Endothelial cell (in vitro differentiated cells): ENCODE measurements at regions not wholly inside any gene's neighbourhood (a gene's known extent, or its start where the extent isn't known, plus 50 kb on each side); places are given as distances from the start of the nearest gene placed in this dataset.

ENCODE experiments used
- DNase-seq: peaks from one replicate; pipeline ENCODE4 v3.0.0; 2021; ENCODE audit warnings: low spot score
- H3K27ac Mint-ChIP-seq: one replicate; pipeline ENCODE4 v1.8.0; 2021; ENCODE audit warnings: mixed read lengths, inconsistent platforms; ENCODE audit not compliant: unreplicated experiment
- H3K27me3 Mint-ChIP-seq: one replicate; pipeline ENCODE4 v1.8.0; 2021; ENCODE audit warnings: mild to moderate bottlenecking, moderate library complexity, mixed read lengths, inconsistent platforms; ENCODE audit not compliant: unreplicated experiment
- H3K36me3 Mint-ChIP-seq: one replicate; pipeline ENCODE4 v1.8.0; 2021; ENCODE audit warnings: mild to moderate bottlenecking, low read depth, mixed read lengths, inconsistent platforms; ENCODE audit not compliant: unreplicated experiment
- H3K4me1 Mint-ChIP-seq: one replicate; pipeline ENCODE4 v1.8.0; 2021; ENCODE audit warnings: mild to moderate bottlenecking, mixed read lengths, inconsistent platforms; ENCODE audit not compliant: unreplicated experiment
- H3K4me3 Mint-ChIP-seq: one replicate; pipeline ENCODE4 v1.8.0; 2021; ENCODE audit warnings: mild to moderate bottlenecking, mixed read lengths, inconsistent platforms; ENCODE audit not compliant: unreplicated experiment
- H3K9me3 Mint-ChIP-seq: one replicate; pipeline ENCODE4 v1.8.0; 2021; ENCODE audit warnings: mixed read lengths, inconsistent platforms; ENCODE audit not compliant: unreplicated experiment
- CTCF ChIP-seq: fragments of 200-600 bp; sonication (generic); IDR thresholded peaks from one replicate; pipeline ENCODE4 v1.5.0; 2021; ENCODE audit warnings: antibody characterized with exemption; ENCODE audit not compliant: unreplicated experiment

- no peaks in the 10 kb centered on the region for H3K4me1 Mint-ChIP-seq
- peaks cover 18% of the 10 kb centered on the region for H3K9me3 Mint-ChIP-seq
- H3K27me3 Mint-ChIP-seq: peaks cover 8% of the 10 kb centered on the region
- H3K36me3 Mint-ChIP-seq: peaks cover 14% of the 10 kb centered on the region
- no peak overlapping the region for H3K27ac Mint-ChIP-seq
- no peak for TF ChIP-seq CTCF
- no peak overlapping the region for H3K4me3 Mint-ChIP-seq
- no peak for DNase-seq
Observed at GRCh38 chr5:112560371-112560770, 141.3 kb upstream of the EPB41L4A start.

- no peak overlapping the region for H3K27ac Mint-ChIP-seq
- TF ChIP-seq CTCF: no peak
- peaks cover 18% of the 10 kb centered on the region for H3K9me3 Mint-ChIP-seq
- no peak for DNase-seq
- H3K27me3 Mint-ChIP-seq: peaks cover 8% of the 10 kb centered on the region
- H3K4me1 Mint-ChIP-seq: no peaks in the 10 kb centered on the region
- peaks cover 17% of the 10 kb centered on the region for H3K36me3 Mint-ChIP-seq
- H3K4me3 Mint-ChIP-seq: no peak overlapping the region
Observed at GRCh38 chr5:112563169-112563826, 144.2 kb upstream of the EPB41L4A start.

GRCh38 chr5:112566251-112566650, 147.2 kb upstream of the EPB41L4A start:
- Mint-ChIP-seq H3K9me3 (peaks cover 18% of the 10 kb centered on the region), H3K27me3 (peaks cover 8% of the 10 kb centered on the region), H3K4me1 (no peaks in the 10 kb centered on the region), H3K4me3 (no peak overlapping the region), H3K36me3 (peaks cover 17% of the 10 kb centered on the region), H3K27ac (peak overlapping the region; percentile 39)
- no peak for DNase-seq
- no peak for TF ChIP-seq CTCF

- no peak overlapping the region for H3K4me3 Mint-ChIP-seq
- no peak for TF ChIP-seq CTCF
- H3K4me1 Mint-ChIP-seq: no peaks in the 10 kb centered on the region
- peaks cover 6% of the 10 kb centered on the region for H3K36me3 Mint-ChIP-seq
- H3K27me3 Mint-ChIP-seq: peaks cover 3% of the 10 kb centered on the region
- no peak for DNase-seq
- peaks cover 3% of the 10 kb centered on the region for H3K9me3 Mint-ChIP-seq
- no peak overlapping the region for H3K27ac Mint-ChIP-seq
Observed at GRCh38 chr5:112569596-112569995, 150.5 kb upstream of the EPB41L4A start.

- no peaks in the 10 kb centered on the region for H3K27me3 Mint-ChIP-seq
- TF ChIP-seq CTCF: no peak
- H3K27ac Mint-ChIP-seq: no peak overlapping the region
Observed at GRCh38 chr5:112570708-112571444, 151.8 kb upstream of the EPB41L4A start.

More at GRCh38 chr5:112570708-112571444, 151.8 kb upstream of the EPB41L4A start:
- Mint-ChIP-seq H3K4me3 (no peak overlapping the region), H3K9me3 (no peaks in the 10 kb centered on the region), H3K4me1 (no peaks in the 10 kb centered on the region), H3K36me3 (peaks cover 3% of the 10 kb centered on the region)
- no peak for DNase-seq
